ENCODE measurements at regions not wholly inside any gene's neighbourhood (a gene's known extent, or its start where the extent isn't known, plus 50 kb on each side); places are given as distances from the start of the nearest gene placed in this dataset.

GRCh38 chr15:25947323-25948314, 84.5 kb upstream of the ATP10A start:
- DNase-seq = no peak

DNA sequence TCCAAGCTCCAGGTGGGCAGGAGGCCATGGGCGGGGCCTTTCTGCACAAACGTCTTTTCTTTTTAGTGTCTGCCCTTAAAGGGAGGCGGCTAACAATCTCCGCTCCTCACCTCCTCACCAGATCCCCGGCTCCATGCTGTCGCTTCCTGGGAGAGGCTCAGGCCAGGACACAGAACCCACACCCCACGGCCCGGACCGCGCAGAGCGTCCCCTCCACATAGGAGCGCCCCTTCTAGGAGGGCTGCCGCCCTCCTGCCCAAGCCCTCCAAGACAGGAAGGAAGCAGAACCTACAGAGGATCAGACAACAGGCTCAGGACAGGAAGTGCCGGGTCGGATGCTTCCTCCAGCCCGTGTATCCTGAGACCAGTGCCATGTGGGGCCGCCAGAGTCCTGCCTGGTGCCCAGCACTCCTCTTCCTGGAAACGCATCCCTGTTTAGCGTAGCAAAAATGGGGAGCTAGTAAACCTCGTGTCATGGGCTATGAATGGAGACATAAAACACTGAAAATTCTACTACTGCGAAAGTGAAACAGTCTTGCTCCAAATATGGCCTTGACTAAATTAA, 83.2 kb upstream of the ATP10A start:
- DNase-seq = no peak

DNA sequence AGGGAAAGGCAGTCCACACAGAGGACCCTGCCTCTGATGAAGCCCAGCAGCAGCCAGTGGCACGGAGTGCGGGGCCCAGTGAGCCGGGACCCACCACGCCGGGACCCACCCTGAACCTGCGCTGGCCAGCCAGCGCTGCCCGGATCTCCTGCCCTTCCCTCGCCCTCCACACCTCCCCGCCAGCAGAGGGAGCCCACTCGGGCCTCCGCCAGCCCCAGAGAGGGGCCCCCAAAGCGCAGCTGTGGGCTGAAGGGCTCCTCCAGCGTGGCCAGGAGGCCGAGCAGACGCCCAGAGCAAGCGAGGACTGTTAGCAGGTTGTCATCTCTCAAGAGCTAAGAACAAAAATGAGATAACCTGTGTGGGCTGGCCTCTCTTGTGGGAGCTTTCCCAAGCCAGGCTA, 81.3 kb upstream of the ATP10A start:
- no peak for DNase-seq

- no peak for DNase-seq
Measured at GRCh38 chr15:25943831-25944230, 80.7 kb upstream of the ATP10A start.

DNA sequence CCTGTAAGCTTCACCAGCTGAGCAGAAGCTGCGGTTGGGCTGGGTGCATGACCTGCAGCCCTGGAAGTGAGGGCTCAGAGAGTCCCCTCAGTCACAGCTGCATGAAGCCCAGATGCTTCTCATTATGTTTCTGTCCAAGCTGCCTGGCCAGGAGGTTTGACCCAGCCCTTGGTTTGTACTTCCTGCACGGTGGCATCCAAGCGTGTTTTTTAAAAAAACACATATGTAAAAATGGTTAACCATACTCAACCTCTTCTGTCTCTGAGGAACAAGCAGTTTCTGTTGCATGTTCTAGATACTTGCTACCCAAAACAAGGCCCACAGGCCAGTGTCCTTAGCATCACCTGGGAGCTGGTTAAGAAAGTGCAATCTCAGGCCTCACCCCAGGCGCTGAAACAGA, 76.0 kb upstream of the ATP10A start:
- no peak for DNase-seq

DNA sequence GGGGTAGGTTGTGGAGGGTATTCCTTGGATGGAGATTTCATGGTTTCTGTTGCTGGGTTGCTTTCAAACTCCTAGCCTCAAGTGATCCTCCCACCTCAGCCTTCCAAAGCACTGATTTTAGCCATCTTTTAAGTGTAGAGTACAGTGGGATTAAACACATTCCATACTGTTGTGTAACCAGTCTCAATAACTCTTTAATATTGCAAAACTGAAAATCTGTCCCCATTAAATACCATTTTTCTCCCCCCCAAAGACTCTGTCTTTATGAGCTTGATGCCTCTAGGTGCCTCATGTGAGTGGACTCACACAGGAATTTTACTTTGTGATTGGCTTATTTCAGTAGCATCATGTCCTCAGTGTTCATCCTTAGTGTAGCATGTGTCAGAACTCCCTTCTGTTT, 74.7 kb upstream of the ATP10A start:
- no peak for DNase-seq

GRCh38 chr15:25936004-25936403, 72.9 kb upstream of the ATP10A start:
- DNase-seq = no peak

DNA sequence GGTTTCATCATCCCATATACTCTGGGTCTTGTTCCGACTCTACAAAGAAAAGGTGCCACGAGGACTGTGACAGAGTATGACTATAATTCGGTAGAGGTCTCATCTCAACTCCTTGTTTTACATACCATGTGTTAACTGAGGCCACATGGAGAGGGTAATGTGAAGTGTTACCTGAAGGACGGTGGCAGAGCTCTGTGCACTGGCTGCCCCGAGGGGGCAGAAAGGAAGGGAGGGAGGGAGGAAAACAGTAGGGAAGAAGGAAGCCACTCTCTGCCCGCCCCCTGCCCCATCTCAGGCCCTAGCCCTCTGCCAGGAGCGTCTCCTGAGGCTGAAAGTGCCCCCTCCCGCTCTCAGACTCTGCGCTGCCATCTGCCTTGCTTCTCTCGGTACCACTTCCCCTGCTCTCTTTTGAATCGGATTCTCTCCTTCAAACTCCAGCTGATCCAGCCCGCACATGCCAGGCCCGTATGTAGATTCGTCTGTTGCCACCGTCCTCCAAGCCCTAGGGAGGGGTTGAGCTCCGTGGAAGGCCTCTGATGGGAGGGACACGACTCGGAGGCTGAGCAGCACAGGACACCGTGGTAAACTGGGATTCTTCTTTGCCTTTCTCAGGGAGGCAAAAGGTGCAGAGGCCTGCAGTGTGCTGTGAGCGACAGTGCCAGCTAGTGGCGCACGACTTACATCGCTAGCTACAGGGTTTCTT, 70.5 kb upstream of the ATP10A start:
- peak; percentile 57 for DNase-seq

GRCh38 chr15:25932696-25933095, 69.6 kb upstream of the ATP10A start:
- DNase-seq = no peak

GRCh38 chr15:25931851-25932250, 68.7 kb upstream of the ATP10A start:
- no peak for DNase-seq

DNA sequence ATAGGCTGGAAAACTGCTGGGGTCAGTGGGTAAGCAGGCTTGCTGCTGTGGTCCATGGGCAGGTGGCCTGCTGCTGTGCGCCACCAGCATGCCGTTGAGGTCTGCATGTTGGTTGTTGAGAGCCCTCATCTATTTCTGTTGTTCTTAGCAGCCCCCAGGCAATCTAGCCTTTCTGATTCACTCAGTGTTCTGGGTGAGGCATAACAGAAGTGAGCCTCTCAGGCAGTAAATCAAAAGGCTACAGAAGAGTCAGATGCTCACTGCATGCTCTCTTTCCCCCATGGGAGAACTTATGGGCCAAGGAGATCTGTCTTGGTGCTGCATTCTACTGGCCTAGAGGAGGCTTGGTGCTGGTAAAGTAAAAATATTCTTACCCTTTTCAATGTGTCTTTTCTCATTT, 67.8 kb upstream of the ATP10A start:
- no peak for DNase-seq
